ENCODE measurements at regions not wholly inside any gene's neighbourhood (a gene's known extent, or its start where the extent isn't known, plus 50 kb on each side); places are given as distances from the start of the nearest gene placed in this dataset.
"Not testable (repeated sequence)": the region's sequence is repeated elsewhere in the genome, so short reads cannot be mapped to it uniquely, and the experiment has no call there.

- DNase-seq: no peak
Measured at GRCh38 chr9:110029429-110029955, 178.5 kb downstream of the C9orf152 start.

- DNase-seq: no peak
Measured at GRCh38 chr9:110029956-110030480, 177.9 kb downstream of the C9orf152 start.

- no peak for DNase-seq
Measured at GRCh38 chr9:110030632-110031031, 177.3 kb downstream of the C9orf152 start.

- no peak for DNase-seq
Measured at GRCh38 chr9:110031511-110032173, 176.3 kb downstream of the C9orf152 start.

- not testable (repeated sequence) for DNase-seq
Measured at GRCh38 chr9:110032532-110032931, 175.4 kb downstream of the C9orf152 start.

GRCh38 chr9:110033869-110034268 is 174.1 kb downstream of the C9orf152 start:
- no peak for DNase-seq

GRCh38 chr9:110036286-110036685 is 171.7 kb downstream of the C9orf152 start:
- no peak for DNase-seq

GRCh38 chr9:110040788-110041187 is 167.2 kb downstream of the C9orf152 start:
- DNase-seq: no peak

- DNase-seq: no peak
Measured at GRCh38 chr9:110041452-110041851, 166.5 kb downstream of the C9orf152 start.

- DNase-seq: no peak
Measured at GRCh38 chr9:110047232-110047954, 160.6 kb downstream of the C9orf152 start.

GRCh38 chr9:110047955-110048402 is 160.0 kb downstream of the C9orf152 start:
- DNase-seq: peak; percentile 6

- peak; percentile 80 for DNase-seq
Measured at GRCh38 chr9:110048403-110048975, 159.5 kb downstream of the C9orf152 start.

- peak; percentile 10 for DNase-seq
Measured at GRCh38 chr9:110048976-110049698, 158.8 kb downstream of the C9orf152 start.

GRCh38 chr9:110049699-110050450 is 158.1 kb downstream of the C9orf152 start:
- DNase-seq: peak; percentile 14

GRCh38 chr9:110050925-110051355 is 157.0 kb downstream of the C9orf152 start:
- DNase-seq: no peak

- no peak for DNase-seq
Measured at GRCh38 chr9:110056062-110056461, 151.9 kb downstream of the C9orf152 start.

GRCh38 chr9:110058304-110058953 is 149.5 kb downstream of the C9orf152 start:
- DNase-seq: peak; percentile 39

GRCh38 chr9:110059461-110059860 is 148.5 kb downstream of the C9orf152 start:
- no peak for DNase-seq

GRCh38 chr9:110064803-110065202 is 143.2 kb downstream of the C9orf152 start:
- no peak for DNase-seq

GRCh38 chr9:110065532-110065931 is 142.4 kb downstream of the C9orf152 start:
- DNase-seq: no peak

GRCh38 chr9:110066929-110067716 is 140.8 kb downstream of the C9orf152 start:
- DNase-seq: no peak
